ENCODE measurements at regions not wholly inside any gene's neighbourhood (a gene's known extent, or its start where the extent isn't known, plus 50 kb on each side); places are given as distances from the start of the nearest gene placed in this dataset.

DNA sequence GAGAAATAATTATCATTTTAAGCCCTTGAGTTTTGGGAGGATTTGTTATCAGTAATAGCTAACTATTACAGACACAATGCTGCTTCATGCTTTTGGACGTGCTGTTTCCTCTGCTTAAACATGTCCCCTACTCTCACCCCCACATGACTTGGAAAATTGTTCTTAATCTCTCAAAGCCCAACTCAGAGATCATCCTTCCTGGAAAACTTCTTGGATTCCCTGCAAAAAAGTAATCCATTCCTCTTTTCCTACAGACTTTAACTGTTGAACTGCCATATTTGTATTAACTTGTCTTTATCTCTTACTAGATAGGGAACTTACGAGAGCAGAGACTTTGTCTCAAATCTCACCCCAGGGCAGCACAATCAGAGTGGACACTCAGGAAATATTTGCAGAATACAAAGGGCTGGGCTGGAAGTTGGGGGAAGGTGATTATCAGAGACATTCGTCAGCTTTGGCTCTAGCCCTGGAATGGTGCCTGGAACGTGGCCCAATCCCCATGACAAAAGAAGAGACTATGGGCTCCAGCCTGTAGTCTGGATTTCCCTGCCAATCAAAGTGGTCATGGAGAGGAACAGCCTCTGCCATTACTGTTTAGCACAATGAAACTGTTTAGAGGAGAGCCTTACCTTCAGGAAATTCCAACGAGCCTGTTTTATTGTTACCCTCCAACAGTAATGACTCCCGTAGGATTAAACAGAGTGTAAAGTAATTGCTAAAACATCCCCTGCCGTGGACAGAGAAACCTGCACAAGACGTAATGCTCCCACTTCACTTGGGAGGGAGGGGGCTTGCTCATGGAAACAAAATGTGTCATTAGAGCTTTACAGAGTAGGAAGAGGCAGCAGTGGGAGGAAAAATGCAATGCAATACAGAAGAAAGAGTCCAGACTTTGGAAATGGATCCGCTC lies 140.4 kb upstream of the AUTS2 start:
- DNase-seq (ENCODE audit: low read depth, low spot score) = no peak

DNA sequence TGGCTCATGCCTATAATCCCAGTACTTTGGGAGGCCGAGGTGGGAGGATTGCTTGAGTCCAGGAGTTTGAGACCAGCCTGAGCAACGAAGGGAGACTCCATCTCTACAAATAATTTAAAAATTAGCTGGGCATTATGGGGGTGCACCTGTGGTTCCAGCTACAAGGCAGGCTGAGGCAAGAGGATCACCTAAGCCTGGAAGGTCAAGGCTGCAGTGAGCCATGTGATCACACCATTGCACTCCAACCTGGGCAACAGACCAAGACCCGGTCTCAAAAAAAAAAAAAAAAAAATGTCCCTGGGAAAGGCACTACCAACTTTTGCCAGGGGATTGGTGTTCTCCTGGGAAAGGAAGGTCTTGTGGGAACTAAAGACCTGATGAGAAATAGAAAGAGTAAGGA lies 134.2 kb upstream of the AUTS2 start:
- DNase-seq (ENCODE audit: low read depth, low spot score) = no peak

DNA sequence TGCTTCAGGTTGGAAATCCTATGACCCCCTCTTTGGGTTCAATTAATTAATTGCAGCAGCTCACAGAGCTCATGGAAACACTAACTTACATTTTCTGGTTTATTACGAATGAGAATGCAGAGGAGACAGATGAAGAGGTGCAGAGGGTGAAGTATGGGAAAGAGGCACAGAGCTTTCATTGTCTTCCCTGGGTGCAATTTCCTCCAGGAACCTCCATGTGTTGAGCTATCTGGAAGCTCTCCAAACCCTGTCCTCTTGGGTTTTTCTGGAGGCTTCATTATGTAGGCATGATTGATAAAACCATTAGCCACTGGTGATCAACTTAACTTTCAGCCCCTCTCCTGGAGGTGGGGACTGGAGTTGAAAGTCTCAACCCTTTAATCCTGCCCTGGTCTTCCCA lies 133.0 kb upstream of the AUTS2 start:
- DNase-seq (ENCODE audit: low read depth, low spot score) = no peak

DNA sequence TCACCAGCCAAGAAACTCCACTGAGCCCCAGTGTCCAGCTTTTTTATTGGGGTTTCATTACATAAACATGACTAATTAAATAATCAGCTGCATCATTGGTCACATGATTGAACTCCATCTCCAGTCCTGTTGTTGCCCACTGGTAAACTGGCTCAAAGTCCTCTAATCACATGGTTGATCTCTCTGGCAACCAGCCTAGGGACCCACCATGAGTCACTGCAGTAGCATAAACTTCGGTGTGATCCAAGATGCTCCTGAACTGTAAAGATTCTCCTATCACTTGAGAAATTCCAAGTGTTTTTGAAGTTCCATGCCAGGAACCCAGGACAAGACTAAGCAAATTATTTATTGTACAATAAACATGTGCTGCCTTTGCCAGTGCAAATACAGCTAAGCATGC lies 130.4 kb upstream of the AUTS2 start:
- no peak for DNase-seq (ENCODE audit: low read depth, low spot score)

DNA sequence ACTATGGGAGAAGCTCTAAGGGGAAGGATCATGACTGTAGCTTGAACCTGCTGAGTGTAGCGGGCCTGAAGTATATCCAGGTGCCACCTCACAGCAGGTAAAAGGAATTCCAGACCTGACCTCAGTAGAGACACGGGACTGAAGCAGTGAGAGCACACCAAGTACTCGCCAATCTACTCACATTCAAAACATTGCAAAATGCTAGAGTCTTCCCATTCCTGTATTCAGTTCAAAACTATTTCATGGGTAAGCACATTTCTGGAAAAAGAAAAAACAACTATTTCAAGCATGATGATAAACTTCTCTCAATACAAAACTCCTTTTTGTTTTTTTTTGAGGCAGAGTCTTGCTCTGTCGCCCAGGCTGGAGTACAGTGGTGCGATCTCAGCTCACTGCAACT lies 121.9 kb upstream of the AUTS2 start:
- no peak for DNase-seq (ENCODE audit: low read depth, low spot score)

DNA sequence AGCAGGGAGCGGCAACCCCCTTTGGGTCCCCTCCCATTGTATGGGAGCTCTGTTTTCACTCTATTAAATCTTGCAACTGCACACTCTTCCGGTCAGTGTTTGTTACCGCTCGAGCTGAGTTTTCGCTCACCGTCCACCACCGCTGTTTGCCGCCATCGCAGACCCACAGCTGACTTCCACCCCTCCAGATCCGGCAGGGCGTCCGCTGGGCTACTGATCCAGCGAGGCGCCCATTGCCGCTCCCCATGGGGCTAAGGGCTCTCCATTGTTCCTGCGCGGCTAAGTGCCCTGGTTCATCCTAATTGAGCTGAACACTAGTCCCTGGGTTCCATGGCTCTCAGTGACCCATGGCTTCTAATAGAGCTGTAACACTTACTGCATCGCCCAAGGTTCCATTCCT lies 115.6 kb upstream of the AUTS2 start:
- DNase-seq (ENCODE audit: low read depth, low spot score) = no peak

DNA sequence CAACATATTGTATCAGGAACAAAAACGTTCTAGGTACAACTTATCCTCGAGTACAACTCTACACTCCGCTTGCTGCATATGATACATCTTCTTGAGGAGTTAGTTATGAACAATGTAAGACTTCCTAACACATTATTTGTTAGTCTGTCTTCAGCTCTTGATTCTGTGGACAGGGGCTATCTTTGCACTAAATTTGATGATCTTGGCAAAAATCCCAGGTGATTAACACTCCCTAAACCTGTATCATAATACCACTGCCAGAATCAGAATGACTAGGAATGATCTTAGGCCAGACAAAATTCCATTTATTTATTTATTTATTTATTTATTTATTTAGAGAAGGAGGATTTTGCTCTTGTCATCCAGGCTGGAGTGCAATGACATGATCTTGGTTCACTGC lies 108.7 kb upstream of the AUTS2 start:
- no peak for DNase-seq (ENCODE audit: low read depth, low spot score)

DNA sequence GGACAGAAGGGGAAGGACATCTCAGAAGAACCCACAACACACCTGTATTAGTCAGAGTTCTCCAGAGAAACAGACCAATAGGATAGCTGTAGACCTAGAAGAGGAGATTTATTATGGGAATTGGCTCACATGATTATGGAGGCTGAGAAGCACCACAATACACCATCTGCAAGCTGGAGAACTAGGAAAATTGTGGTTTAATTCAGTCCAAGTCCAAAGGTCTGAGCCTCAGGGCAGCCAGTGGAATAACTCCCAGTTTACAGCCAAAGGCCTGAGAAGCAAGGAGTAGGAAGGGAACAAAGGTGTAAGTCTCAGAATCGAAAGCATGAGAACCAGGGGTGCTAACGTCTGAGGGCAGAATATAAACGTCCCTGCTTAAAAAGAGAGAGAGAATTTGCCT lies 99.6 kb upstream of the AUTS2 start:
- no peak for DNase-seq (ENCODE audit: low read depth, low spot score)

DNA sequence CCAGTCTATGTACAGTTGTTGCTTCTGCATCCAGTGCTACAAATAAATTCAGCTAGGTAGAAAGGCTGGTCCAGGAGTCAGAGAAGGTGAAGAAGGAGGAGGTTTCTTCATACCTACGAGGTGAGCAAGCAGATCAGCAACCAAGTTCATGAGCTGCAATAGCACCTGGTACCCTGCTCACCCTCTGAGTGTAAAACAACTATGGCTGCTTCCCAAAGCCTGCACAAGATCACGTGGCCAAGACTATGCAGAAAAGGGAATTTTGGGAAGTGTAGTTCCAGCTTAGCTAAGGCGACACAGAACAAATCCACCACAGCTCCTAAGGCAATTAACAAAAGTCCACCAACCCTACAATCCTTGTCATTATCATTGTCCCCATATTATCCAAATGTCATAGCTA lies 95.9 kb upstream of the AUTS2 start:
- DNase-seq (ENCODE audit: low read depth, low spot score) = no peak

DNA sequence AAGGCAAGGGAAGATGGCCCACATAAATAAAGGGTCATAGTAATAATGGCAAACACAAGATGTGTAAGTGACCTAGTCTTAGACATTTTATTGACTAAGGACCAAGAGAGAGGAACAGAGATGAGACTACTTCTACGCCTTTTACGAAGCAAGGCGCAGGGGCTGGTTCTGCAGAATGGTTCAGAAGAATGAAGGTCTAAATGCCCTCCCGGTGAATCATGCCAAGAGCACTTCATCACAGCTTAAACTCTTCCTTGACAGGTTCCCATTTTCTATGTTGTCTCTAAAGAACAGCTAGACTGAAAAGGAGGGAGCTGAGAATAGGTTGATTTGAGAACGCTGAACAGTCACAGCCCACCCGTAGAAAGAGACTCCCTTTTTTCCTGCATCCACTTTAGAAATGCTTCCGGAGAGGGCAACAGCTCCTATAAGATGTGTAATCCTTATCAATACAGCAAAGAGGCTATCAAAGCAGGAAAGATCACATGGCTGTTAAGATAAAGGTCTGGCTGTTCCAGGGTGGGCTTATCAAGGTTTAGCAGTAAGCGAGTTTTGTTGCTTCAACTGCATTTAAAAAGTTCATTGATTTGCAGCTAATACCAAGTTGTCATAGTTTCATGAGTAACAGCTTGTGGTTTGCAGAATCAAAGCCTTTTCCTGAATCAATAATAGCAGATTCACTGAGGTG lies 93.4 kb upstream of the AUTS2 start:
- DNase-seq (ENCODE audit: low read depth, low spot score) = no peak

DNA sequence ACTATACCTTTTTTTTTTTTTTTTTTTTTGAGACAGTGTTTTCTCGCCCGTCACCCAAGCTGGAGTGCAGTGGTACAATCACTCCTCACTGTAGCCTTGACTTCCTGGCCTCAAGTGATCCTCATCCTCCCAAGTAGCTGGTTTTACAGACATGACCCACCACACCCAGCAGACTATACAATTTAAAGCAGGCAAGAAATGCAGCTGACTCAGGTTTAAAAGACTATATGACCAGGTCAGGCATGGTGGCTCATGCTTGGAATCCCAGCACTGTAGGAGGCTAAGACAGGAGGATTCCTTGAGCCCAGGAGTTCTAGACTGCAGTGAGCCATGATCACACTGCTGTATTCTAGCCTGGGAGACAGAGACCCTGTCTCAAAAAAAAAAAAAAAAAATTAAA lies 89.5 kb upstream of the AUTS2 start:
- no peak for DNase-seq (ENCODE audit: low read depth, low spot score)

DNA sequence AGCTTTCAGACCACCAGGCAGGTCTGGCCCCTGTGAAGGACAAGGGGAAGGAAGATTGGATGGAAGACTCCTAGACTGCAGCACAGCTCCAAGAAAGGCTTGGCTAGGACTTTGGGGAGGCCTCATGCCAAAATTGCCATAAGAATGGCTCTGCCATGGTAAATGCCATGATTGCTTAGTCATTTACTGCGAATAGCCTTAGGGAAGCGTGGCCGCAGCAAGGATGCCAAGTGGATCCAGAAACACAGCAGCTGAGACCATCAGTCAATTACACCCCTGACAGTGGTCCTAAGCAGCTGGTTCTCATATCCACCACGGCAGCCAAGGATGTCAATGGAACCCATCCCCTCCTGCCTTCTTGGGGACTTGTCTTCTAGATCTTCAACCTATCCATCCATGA lies 88.2 kb upstream of the AUTS2 start:
- no peak for DNase-seq (ENCODE audit: low read depth, low spot score)

DNA sequence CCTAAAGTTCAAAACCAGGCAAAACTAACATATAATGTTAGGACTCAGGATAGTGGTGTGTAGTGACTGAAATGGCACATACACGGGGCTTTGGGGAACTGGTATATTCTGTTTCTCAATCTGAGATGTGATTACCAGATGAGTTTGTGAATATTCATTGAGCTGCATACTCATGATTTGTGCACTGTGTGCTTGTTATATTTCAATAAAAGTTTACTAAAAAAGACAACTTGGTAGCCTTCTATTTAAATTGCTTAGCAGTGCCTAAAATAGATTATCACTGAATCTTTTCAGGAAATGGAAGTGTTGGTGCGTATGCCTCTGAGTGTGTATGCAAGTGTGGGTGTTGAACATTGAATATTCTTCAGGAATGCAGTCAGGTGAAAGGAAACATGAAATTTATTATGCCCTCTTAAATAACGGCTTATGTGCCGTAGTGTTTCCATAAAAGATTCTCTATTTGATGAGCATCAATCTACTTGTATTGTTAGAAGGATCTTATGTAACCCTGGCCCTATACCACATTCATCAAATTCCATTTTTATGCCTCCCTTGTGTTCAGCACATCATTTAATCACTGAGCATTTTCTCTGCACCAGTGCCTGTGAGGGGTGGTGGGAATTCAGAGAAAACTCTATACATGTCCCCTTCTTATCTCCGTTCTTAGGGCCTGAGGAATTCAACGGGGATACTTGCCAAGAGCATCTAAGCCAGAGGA lies 82.6 kb upstream of the AUTS2 start:
- DNase-seq (ENCODE audit: low read depth, low spot score) = no peak

DNA sequence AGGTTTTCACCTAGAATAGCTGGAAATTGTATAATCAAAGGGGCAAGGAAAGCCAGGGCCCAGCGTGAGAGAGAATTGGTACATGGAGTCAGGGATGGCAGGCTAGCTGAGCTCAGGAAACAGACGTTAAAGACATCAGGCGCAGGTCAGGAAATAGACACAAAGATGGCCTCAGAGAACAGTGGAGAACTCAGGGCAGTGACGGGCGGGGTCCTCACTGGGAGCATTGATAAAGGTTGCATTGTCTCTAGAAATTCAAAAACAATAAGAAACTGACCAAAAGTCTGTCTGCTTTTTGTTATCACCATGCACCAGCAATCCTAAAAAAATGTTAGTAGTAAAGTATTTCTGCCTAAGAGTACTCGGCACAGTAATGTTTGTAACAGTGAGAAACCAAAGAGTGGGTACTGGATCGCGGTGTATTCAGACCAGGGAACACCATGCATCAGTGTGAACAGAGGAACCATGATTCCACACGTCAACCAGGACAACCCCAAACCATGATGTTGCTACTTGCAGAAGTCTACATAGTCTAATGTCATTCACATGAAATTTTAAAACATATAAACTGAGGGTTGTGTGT lies 81.9 kb upstream of the AUTS2 start:
- DNase-seq (ENCODE audit: low read depth, low spot score) = no peak

DNA sequence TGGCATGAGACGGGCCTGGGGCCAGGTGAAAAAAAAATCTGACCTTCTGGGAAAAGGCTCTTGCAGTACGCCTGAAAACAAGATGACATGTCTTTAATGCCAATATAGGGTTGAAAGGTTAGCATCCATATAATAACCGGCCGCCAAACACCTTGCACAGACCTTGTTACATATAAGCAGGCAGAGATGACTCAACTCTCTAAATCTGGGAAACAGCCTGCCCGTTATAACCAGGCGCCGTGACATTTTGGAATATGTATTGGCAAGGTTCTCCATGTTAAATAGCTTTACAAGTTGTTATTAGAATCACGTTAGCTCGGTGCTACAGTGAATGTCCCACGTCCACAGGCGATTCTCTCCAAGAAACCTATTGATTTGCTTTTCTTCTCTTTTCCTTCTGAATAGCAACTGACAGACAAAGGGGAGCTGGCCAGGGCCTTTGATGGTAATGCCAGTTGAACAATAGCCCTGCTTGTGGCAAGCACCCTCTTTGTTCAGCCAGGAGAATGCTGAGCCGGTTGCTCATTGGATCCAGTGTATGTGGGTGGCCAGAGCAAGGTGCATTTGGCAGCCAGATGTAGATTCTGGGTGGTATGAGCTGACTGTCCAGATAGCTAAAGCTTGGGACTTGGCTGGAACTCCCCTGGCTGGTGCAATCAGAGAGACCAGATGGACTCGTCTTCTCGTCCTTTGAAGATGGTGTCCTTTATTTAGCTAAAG lies 80.1 kb upstream of the AUTS2 start:
- DNase-seq (ENCODE audit: low read depth, low spot score) = no peak

DNA sequence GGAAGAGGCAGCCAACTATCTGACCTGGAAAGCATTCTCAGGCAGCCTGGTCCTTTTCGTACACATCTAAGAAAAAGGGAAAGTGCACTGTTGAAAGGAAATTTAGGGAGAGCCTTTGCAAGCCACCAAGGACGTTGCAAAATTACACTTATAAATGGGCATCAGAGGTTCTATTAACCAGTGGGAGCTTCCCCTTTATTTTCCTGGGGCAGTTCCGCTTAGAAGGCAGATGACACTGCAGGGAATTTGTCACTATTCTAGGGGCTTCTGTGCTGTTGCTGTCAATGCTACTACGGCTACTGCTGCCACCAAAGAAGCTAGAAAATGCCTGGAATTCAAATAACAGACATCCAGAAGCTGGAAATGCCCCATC lies 79.6 kb upstream of the AUTS2 start:
- no peak for DNase-seq (ENCODE audit: low read depth, low spot score)

DNA sequence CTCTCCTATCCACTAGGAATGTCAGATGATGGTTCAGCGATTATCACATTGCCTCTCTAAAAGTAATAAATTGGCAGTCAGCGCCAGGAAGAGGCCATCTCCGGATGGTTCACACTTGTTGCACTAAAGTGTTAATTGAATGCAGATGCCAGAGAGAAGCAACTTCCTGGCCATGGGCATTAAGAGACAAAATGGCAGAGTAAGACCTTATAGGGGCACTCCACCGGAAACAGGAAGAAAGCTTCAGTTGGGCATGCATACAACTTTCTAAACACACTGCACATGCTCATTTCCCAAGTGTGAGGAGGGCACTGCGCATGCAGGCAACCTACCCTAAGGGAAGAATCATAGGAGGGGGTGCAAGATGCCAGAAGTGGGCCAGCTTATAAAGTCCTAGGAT lies 71.7 kb upstream of the AUTS2 start:
- no peak for DNase-seq (ENCODE audit: low read depth, low spot score)

DNA sequence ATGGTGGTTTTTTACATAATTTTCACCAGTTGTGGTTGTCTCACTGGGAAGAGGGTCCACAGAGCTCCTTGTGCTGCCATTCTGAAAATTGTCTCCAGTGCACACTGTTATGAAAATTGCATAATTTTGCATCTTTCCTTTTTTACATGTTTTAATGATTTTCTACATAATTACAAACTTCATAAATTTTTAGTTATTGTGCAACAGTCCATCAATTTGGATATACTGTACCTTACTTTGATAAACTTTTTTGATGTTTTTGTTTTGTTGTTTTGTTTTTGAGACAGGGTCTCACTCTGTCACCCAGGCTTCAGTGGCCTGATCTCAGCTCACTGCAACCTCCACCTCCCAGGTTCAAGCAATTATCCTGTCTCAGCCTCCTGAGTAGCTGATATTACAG lies 70.6 kb upstream of the AUTS2 start:
- no peak for DNase-seq (ENCODE audit: low read depth, low spot score)

DNA sequence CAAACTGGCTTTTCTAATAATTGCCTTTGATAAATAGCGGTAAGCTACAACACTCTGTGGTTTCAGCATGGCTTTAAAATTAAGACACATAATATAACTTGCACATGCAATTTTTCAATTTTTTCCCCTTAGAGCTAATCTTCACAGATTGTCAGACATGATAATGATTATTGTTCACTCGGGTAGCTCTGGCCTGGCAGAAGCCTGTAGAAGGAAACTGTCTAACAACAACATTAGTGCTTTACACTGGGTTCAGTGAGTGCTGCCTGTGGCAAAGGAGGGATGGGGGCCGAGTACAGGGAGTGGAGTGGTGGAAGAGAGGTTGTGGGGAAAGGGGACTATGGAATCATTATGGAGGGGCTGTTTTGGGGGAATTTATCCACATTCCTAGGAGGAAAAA lies 67.2 kb upstream of the AUTS2 start:
- no peak for DNase-seq (ENCODE audit: low read depth, low spot score)

DNA sequence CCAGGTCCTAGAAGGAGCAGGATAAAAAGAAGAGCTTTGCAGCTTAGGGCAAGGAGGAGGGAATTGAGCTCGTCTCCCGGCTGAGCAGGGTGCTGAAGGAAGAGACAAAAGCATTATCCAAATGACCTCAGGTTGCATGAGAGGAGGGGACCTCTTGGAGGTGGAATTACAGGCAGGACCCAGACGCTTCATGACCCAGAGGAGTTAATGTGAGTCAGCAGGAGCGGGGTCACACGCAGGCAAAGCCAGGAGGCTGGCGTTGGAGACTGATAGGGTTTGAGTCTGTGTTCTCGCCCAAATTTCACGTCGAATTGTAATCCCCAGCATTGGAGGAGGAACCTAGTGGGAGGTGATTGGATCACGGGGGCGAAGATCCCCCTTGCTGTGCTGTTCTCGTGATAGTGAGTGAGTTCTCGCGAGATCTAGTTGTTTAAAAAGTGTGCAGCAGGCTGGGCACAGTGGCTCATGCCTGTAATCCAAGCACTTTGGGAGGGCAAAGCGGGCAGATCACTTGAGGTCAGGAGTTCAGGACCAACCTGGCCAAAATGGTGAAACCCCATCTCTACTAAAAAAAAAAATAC lies 63.7 kb upstream of the AUTS2 start:
- no peak for DNase-seq (ENCODE audit: low read depth, low spot score)

DNA sequence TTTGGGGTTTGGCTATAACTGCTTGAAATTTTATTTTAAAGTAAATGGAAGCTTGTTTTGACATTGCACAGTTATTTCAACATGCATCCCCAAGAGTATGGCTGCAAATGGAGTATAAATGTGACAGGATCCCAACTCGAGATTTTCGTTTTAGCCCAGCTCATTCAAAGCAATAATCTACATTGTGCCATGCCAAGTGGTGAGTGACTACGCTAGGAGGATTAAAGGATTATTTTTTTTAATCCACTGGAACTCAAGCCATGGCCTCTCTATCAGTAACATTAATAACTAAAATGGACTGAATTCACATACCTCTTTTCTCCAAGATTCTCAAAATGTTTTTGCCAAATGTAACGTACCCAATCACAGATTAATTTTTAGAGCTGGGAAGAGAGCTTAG lies 60.6 kb upstream of the AUTS2 start:
- no peak for DNase-seq (ENCODE audit: low read depth, low spot score)

All from activated naive CD8-positive, alpha-beta T cell treated with anti-CD3 and anti-CD28 coated beads, Interleukin-2, amount 50 U/mL, for 16 hours (primary cell).